Retinal pigment epithelial cell (primary cell): ENCODE measurements at regions not wholly inside any gene's neighbourhood (a gene's known extent, or its start where the extent isn't known, plus 50 kb on each side); places are given as distances from the start of the nearest gene placed in this dataset.

Source experiments
- DNase-seq: peaks from one replicate; pipeline ENCODE4 v3.0.0-alpha.2; 2010; ENCODE audit warnings: low read depth
- H3K4me3 ChIP-seq: 2 replicates; pipeline ENCODE4 v1.5.1; 2011; ENCODE audit warnings: mild to moderate bottlenecking, low read length, control low read depth, moderate library complexity
- CTCF ChIP-seq: conservative IDR thresholded peaks from 2 replicates; pipeline ENCODE4 v1.5.1; 2011; ENCODE audit warnings: low read depth, low read length, control low read depth, inconsistent platforms

GRCh38 chr2:211157211-211157610, 600.8 kb downstream of the CPS1 start:
- TF ChIP-seq CTCF = no peak
- no peak for DNase-seq
- no peak overlapping the region for H3K4me3 ChIP-seq

- TF ChIP-seq CTCF = peak; percentile 86
- no peak for DNase-seq
- H3K4me3 ChIP-seq = no peak overlapping the region
These were observed 601.6 kb downstream of the CPS1 start for GRCh38 chr2:211157856-211158463.

- no peak for TF ChIP-seq CTCF
- no peak for DNase-seq
- no peak overlapping the region for H3K4me3 ChIP-seq
These were observed 603.6 kb downstream of the CPS1 start for GRCh38 chr2:211159972-211160371.

GRCh38 chr2:211161236-211161635, 604.8 kb downstream of the CPS1 start:
- DNase-seq = peak; percentile 64
- no peak overlapping the region for H3K4me3 ChIP-seq
- TF ChIP-seq CTCF = no peak

- H3K4me3 ChIP-seq = no peak overlapping the region
- no peak for TF ChIP-seq CTCF
- DNase-seq = no peak
These were observed 606.5 kb downstream of the CPS1 start for GRCh38 chr2:211162911-211163310.

- no peak for TF ChIP-seq CTCF
- no peak overlapping the region for H3K4me3 ChIP-seq
- no peak for DNase-seq
These were observed 614.4 kb downstream of the CPS1 start for GRCh38 chr2:211170843-211171242.

- no peak overlapping the region for H3K4me3 ChIP-seq
- DNase-seq = no peak
- no peak for TF ChIP-seq CTCF
These were observed 617.6 kb downstream of the CPS1 start for GRCh38 chr2:211174021-211174420.
